Stimulated activated CD4-positive, alpha-beta T cell treated with anti-CD3 and anti-CD28 coated beads, Interleukin-1b, Interleukin-23, amount 100 ng/mL, for 48 hours (primary cell): ENCODE measurements at regions not wholly inside any gene's neighbourhood (a gene's known extent, or its start where the extent isn't known, plus 50 kb on each side); places are given as distances from the start of the nearest gene placed in this dataset.

Experiments used
- DNase-seq: peaks from one replicate; pipeline ENCODE4 v3.0.0-alpha.2; 2020

DNA sequence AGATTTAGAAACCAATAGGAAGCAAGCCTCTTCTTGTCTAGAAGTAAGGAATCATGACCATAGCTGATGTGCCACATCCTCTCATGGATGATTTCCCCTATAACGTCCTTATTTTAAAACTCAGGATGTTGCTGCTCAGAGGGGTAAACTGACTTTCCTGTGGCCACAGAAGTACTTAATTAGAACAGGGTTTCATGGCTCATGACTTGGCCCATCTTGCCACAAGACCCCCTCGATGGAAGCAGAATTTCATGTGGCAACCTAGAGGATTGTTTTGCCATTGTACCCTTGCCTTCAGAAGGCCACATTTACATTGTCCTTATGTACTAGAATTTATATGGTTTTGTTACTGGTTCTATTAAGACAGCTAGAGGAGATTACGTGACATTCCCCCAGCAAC is 173.5 kb upstream of the PELI2 start:
- no peak for DNase-seq

DNA sequence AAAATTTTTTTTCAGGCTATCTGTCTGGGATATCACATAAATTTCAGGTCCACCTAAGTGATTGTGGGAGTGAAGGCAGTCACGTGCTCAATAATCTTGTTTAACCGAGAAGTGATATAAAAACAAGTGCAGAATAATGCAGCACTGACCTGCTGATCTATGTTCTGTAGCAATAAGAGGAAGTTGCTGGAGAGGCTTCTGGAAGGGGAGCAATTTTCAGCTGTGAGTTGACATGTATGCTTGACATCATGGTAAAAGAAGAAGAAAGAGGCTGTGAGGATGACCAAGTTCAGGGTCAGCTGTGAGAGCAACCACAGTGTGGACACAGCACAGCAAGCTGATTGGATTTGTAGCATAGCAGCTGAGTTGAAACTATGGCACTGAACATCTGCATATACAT is 172.0 kb upstream of the PELI2 start:
- no peak for DNase-seq

DNA sequence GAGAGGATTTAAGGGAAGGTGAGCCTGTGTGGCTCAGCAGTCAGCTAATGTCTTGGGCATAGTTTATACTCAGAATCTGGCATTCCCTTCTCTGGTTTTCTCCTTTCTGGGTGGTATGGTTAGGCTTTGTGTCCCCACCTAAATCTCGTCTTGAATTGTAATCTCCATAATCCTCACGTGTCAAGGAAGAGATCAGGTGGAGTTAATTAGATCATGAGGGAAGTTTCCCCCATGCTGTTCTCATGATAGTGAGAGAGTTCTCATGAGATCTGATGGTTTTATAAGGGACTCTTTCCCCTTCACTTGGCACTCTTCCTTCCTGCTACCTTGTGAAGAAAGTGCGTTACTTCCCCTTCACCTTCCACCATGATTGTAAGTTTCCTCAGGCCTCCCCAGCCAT is 169.8 kb upstream of the PELI2 start:
- no peak for DNase-seq

DNA sequence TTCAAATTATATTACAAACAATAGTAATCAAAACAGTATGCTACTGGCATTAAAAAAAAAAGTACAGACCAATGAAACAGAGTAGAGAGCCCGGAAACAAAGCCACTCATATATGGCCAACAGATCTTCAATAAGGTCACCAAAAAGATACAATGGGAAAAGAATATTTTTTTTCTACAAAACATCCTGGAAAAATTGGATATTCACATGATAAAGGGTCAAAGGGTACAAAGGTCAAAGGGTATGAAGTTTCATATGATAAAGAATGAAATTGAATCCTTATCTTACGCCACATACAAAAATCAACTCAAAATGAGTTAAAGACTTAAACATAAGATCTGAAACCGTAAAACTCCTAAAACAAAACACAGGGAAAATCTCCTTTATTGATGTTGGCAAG is 168.5 kb upstream of the PELI2 start:
- no peak for DNase-seq

DNA sequence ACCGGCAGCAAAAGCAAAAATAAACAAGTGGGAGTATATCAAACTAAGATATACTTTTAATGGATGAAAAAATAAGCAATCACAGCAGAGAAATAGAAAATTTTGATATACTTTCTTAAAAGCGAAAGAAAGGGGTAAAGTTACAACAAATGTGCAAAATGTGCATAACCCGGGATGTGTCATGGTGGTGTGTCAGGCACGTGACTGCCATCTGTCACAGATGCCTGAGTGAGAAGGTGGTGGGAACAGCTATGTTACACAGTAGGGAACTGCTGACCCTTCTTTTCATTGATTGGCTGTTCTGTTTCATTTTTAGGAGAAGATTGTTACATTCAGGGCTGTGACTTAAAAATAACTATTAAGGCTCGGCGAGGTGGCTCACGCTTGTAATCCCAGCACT is 168.1 kb upstream of the PELI2 start:
- no peak for DNase-seq

DNA sequence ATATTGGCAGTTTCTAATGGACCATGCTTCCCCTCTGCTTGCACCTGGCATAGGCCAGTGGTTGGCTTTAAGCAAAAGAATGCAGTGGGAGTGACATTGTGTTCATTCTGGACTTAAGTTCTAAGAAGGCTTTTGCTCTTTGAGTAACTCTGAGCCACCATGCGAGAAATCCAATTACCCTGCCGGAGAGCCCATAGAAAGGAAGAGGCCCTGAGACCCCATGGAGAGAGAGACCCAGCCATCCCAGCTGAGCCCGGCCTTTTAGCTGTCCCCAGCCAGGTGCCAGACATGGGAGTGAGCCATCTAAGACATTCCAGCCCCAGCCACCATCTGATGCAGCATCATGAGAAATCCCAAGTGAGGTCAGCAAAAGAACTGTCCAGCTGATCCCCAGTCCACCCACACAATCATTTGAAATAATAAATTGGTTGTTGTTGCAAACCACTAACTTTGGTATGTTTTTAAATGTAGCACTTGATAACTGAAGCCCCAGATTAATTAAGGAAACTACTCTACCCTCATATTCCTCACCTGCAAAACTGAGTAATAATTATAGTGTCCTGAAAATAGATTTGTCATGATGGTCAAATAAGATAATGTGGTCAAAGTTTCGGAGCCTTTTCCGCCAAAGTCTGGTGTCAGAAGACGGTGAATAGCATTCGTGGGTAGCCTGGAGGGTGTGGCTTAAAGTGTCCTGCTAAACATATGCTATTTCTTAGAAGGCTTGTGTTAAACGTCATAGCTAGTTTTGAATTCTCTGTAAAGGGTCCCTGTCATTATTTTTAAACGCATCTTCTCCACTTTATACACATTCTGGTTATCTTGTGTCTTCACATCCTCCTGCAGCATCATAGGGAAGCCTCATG is 166.6 kb upstream of the PELI2 start:
- DNase-seq: no peak

DNA sequence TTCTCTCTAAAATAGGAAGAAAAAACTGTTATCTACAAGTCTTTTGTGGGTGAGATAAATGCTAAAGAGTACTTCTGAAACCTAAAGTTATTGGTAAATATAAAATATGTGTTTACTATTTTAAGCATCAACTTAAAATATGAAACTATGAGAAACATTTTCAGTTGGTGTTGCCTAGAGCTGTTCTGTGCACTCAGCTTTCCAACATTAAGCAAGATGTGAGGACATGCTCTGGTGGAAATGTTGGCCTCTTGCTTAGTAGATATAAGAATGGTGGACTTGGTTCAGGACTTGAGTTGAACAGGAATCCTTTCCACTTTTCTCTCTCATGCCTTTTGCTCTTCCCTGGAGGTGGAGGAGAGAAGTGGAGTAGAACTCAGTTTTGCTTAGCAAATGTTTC is 164.1 kb upstream of the PELI2 start:
- DNase-seq: no peak

DNA sequence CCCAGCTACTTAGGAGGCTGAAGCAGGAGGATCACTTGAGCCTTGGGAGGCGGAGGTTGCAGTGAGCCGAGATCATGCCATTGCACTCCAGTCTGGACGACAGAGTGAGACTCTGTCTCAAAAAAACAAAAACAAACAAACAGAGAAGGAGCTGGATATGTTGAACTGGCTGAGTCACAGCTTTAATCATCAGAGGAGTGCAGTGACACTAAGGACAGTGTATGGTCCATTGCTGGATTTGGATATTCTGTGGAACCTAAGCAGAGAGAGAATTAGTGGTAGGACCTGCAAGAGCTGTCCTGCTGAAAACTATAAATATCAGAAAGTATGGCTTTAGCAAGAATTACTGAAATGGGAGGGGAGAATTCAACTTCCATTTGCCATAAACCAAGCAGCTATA is 163.0 kb upstream of the PELI2 start:
- no peak for DNase-seq

DNA sequence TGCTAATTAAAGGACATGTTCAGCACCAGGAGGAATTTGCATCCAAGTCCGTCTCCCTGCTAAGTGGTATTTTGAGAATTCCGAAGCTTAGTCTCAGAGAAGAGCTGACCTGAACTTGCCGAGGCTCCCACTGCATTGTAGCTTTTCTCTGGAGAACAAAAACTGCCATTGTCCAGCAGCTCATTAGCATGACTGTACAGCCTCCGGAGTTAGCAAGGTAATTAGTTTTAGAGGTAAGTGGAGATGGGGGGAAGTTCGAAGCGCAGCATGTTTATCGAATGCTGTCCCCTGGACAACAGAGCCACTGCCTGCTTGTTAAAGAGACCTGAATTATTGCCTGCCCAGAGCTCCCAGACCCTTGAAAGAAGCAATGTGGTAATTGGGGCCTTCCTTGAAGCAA is 160.3 kb upstream of the PELI2 start:
- no peak for DNase-seq

DNA sequence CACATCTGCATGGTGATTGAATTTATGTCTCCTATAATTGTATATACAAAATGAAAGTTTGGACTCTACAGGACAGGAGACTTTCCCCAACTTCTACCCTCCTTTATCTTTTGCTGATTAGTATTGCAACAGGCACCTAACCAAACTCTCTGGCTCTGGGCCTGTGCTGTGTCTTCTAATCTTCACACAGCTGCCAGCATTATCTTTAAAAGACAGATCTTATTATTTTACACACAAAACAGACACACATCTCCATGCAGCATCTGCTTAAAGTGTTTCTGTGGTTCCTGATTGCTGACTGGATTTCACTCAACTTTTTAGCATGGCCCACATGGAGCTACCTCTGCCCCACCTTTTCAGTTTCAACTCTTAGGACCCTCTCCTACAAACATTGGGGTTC is 154.9 kb upstream of the PELI2 start:
- DNase-seq: no peak

DNA sequence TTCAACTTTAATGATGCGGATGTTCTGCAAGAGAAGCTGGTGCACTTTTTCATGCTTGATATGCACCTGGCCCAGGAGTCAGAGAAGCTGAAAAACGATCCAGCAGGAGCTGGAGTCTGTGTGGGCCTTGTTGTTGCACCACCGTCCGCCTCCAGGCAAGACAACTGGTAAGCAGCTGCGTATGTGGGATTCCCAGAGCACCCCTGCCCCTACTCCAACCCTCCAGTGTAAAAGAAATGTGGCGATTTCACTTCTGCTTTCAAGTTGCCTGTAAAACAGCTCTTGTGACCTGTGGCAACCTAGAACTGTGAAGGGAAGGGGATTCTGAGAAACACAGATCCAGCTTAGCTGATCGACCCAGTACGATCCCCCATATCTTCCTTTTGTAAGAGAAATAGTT is 154.1 kb upstream of the PELI2 start:
- no peak for DNase-seq

DNA sequence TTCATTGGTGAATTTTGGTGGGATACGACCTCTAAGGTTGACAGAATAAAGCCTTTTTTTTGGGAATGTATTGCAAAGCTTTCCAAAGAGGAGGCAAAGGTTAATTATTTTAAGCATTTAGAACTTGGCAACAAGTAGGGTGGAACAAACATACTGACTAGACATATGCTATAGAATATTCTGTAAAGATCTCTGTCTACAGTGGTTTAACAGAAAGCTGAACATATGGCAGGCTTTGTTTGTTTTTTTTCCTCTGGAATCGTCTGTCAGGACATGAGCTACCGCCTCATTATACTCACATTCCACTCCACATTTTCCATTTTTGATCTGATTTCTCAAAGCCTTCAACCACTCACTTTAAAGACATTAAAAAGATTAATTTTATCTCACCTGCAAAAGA is 153.4 kb upstream of the PELI2 start:
- DNase-seq: no peak

DNA sequence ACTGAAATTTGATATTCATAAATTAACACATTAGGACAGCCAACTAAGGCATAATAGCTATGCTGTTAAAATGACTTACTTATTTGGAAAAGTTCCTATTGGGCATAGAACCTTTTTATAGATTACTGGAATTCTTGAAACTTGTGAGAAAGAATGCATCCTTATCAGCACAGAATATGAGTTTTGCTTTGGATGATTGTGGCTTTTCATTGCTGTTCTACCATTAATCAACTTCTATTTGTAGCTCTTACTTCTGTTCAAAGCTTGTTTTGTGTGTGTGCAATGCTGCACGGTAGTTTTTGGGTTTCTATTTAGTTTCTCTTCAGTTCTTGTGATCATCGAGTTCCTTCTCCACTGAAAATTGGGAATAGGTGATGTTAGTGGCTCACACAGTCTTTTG is 152.4 kb upstream of the PELI2 start:
- no peak for DNase-seq

DNA sequence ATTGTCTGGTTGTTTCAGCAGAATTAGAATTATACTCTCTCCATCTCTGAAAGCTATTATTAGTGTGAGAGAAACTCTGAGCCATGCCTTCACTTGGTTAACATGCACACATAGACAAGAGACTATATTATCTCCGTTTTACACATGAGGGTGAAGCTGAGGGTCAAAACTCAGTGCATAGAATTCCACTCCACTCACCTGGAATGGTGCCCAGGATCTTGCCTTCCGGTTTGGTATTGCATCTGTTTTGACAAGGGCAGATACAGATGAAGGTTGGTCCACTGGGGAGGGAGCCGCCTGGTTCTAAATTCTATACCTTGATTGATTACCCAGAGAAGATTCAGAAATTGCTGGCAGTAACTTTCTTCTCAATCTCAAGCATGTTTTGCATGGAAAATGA is 149.5 kb upstream of the PELI2 start:
- no peak for DNase-seq

DNA sequence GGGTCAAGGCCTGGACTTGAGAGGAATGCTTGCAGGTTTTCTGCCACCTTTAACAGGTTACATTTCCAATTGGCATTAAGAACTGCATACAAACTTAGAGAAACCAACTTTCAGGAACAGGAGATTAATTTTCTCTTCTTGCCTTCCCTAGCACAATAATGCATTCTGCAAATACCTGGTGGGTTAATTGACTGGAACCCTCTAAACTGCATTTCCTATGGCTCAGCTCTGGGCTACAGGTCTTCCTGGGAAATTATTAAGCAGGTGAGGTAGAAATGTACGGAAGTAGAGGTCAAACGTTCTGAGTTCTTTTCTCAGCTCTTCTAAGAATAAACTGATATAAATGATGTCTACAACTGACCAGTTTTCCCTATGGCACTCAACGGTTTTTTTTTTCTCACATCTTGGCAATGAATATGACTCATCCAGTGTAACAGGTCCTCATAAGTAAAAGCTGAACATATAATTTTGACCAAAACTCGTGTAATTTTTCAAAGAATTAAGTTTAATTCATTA is 144.9 kb upstream of the PELI2 start:
- no peak for DNase-seq

DNA sequence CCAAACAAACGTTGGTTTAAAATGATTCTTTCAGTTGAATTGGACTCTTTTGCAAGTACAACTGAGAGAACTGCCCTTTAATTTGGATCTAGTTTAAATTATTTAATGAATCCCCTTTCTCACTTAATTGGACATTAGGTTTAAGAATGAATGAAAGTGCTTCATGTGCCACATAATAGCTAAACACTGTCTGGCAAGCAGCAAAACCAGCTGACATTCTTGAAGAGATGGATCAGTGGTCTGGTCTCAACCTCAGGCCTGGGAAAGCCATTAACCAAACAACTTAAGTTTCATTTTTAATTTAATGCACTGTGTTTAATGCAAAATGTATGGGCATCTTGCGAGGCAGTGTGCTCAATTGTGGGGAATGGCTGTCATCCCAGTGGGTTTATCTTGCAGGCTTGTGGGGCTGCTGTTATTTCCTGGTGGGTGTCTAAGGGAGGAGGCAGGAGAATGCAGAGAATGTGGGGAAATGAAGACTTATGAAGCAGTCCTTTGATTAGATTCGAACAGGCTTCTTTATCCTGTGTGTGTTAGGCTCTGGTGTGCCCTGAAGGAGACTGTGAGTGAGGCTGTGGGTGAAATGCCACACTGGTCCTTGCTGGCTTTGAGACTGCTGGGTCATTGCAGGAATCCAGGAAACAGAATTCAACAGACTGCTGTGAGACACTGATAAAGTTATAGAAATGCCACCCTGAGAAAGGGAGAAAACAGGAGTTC is 144.1 kb upstream of the PELI2 start:
- DNase-seq: no peak

DNA sequence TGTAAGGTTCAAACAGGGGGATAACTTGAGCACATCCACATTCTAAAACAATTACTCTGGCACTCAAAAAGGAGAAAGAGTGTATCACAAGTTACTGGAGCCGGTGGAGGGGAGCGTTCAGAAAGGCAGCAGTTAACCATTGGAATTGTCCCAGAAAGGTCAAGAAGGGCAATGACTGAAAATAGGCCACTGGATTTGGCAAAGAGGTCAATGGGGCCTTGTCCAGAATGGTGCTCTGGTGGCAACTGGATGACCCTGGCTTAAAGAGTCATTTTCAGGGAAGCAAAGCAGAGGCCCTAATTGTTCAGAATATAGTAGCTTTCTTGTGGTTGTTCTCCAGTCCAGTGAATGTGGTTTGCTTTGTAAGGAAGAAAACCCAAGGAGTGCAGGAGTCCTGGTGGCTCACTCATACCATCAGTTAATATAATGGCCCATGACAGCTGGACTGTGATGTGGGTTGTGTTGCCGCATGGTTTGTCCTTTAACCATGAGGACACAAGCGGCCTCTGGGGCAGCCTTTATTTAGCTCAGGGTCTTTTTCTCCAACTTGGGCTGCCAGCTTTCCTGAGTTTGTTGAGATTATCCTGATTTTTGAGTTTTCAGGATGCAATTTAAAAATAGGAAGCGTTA is 142.8 kb upstream of the PELI2 start:
- DNase-seq: no peak

DNA sequence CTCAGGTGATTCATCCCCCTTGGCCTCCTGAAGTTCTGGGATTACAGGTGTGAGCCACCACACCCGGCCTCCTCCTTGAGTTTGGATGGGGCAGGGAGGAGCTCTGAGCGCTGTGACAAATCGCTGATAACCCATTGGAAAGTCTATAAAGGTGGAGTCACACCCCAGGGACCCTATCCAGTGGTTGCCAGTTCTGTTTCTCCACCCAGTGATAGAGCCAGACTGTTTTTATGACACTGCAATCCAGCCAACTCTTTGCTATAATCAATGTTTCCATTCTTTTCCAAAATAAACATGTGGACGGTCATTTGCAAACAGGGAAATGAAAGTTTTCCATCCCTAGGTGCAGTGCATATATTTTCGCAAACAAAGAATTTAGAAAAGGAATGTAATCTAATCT is 142.0 kb upstream of the PELI2 start:
- no peak for DNase-seq

DNA sequence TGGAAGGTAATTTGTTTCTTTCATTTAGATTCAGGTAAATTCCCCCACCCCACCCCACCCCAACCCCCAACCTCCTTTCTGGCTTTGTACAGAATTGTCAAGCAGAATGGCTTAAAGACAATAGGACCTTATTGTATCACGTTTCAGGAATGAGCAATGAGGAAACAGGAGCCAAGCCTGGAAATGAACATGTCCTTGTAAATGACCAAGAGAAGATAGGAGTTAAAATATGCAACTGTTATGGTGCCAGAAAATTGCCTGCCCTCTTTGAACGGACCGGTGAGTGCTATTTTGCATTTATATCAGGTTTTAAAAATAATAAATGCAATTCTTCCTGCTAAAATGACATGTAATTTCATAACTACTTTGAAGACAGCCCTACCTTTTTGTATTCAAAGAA is 141.6 kb upstream of the PELI2 start:
- no peak for DNase-seq

DNA sequence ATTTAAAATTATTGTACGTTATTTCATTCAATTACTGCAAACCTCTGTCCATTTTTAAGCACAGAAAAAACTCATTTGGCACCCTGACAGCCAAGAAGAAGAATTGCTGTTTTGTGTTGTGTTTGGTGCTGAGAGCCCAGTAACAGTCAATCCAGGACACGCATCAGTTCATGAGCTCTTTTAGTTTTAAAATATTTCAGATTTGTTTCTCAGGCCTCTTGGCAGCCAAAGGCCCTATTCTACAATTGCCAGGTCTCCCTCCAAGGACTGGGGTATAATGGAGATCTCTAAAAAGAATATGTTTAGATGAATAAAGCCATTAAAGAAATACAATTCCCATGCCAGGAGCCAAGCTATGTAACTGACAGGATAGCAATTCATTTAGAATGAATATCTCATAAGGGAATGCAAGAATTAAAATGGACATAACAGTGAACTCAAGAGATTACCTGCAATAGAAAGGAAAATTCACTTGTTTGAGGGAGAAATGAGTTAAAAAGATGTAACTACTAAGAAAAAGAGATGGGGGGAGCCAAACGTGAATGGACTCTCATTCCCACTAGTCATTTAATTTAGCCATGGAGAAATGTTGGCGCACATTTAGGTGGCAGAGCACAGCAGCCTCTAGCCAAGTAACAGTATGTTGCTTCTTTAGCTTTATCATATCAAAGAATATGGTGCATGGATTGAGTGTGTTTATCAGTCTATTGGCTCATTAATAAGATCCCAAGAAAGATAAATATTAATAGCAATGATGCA is 140.6 kb upstream of the PELI2 start:
- DNase-seq: no peak

DNA sequence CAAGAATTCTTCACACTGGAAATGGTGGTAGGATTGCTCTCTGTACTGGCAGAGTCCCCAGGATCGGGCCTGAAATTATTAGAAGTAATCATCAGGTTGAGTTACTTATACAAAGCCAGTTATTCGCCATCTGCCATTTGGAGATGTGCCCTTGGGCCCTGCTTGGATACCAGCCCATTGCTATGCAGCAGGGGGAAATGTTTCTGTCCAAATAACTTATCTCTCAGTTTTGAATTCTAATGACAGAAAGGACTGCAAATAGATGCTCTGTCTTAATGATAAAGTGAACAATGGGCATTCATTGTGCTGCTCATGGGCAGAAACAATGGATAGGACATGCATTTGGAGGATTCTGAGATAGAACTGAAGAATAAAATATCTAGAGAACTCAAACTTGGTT is 139.1 kb upstream of the PELI2 start:
- no peak for DNase-seq

DNA sequence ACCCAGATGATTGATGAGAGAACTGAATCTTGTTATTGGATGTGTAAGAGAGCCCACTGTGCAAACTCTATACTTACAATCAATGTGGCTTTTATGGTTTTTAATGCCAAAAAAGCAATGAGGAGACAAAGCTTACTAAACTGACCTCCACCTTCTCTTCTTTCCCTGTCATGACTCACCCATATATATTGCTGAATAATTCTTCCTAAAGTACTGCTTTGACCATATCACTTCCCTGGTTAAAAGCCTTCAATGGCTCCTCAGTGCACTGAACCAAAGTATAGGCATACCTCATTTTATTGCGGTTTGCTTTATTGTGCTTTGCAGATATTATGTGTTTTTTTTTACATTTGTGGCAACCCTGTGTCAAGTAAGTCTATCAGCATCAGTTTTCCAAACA is 138.4 kb upstream of the PELI2 start:
- no peak for DNase-seq

DNA sequence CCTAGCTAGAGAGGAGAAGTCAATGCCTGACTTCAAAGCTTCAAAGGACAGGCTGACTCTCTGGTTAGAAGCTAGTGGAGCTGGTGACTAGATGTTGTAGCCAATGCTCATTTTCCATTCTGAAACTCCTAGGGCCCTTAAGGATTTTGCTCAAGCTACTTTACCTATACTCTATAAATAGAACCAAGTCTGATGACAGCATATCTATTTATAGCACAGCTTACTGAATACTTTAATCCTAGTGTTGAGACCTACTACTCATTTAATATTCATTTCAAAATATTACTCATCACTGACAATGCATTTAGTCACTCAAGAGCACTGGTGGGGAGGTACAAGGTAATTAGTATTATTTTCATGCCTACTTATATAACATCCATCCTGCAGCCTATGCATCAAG is 137.2 kb upstream of the PELI2 start:
- DNase-seq: no peak
